RKO (cell line): ENCODE measurements at regions not wholly inside any gene's neighbourhood (a gene's known extent, or its start where the extent isn't known, plus 50 kb on each side); places are given as distances from the start of the nearest gene placed in this dataset.

Experiments
- DNase-seq: peaks from one replicate; pipeline ENCODE4 v3.0.0-alpha.2; 2016; ENCODE audit warnings: low spot score

DNA sequence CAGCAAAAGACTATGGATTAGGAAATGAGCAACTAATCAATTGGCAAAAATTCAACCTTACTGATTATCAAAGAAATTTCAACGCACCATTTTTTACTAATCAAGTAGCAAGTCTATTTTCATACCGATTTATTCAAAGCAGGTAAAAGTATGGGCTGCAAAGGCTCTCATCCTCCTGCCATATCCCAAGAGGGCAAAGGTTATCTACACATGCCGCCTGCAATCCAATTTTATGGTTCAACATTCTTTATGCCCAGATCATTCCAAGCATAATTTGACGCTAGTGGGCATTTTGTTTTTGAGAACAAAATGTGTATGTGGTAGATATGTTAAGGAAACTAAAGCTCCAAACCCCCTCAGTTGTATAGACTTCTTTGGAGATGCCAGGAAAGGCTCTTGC is 270.6 kb downstream of the MAF start:
- no peak for DNase-seq

DNA sequence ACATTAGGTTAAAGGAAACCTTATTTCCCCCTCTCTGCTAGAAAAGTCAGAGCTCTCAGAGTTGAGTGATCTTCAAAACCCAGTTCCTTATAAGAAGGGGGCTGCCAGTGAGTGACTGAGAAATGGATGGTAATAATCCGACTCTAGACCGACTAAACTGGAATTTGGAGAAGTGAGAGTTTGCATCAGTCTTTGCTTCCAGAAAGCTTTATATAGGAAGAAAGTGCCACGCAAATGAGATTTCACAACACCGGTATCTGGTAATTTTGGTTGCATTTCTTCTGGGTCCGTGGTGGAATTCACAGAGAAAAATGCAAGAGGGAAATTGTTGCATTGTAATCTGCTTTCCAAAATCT is 271.4 kb downstream of the MAF start:
- no peak for DNase-seq

- DNase-seq, result no peak
These were observed 272.0 kb downstream of the MAF start for GRCh38 chr16:79328402-79329165.

DNA sequence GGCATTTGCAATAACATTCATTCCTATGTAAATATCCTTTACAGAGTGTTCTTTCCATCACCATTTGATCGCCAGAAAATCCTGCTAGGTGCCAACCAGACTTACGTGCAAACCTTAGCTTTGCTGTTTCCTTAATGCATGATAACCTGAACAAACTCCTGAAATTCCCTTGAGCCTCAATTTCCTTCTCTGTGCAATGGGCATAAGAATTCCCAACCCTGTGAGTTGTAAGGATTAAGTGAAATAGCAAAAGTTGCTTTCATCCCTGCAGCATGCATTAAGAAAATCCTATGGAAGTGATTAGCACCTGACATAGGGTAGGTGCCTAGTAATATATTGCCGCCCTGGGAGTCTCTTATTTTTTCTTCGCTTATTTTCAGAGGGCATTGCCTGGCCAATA is 272.7 kb downstream of the MAF start:
- no peak for DNase-seq

DNA sequence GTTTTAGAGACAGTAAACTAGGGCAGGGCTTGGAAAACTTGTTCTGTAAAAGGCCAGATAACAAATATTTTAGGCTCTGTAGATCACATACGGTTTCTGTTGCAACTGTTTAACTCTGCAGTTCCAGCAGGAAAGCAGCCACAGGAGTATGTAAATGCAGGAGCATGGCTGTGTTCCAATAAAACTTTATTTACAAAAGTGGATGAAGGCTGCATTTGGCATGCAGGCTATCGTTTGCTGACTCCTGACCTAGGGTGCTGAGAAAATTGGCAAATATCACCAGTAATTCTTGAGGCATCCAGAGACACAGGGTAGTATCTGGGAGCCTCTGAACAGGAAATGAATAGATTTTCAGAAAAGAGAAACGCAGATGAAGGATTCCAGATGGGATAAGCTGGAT is 274.0 kb downstream of the MAF start:
- DNase-seq, result no peak

GRCh38 chr16:79325226-79325945 is 275.2 kb downstream of the MAF start:
- no peak for DNase-seq

DNA sequence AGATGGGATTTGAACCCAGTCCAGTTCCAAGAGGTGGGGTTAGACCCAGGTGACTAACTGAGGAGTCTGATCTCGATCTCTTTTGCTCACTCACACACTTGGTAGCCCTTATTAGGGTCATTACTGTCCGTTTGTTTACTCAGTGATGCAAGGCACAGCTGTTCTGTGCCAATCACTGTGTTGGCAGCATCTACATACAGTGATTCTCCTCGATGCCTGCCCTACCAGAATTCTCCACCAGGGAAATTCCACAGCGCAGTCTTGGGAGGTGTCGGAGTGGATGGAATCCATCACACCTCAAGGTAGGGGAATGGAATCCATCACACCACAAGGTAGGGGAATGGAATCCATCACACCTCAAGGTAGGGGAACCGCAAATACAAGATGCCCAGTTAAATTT is 279.6 kb downstream of the MAF start:
- no peak for DNase-seq

DNA sequence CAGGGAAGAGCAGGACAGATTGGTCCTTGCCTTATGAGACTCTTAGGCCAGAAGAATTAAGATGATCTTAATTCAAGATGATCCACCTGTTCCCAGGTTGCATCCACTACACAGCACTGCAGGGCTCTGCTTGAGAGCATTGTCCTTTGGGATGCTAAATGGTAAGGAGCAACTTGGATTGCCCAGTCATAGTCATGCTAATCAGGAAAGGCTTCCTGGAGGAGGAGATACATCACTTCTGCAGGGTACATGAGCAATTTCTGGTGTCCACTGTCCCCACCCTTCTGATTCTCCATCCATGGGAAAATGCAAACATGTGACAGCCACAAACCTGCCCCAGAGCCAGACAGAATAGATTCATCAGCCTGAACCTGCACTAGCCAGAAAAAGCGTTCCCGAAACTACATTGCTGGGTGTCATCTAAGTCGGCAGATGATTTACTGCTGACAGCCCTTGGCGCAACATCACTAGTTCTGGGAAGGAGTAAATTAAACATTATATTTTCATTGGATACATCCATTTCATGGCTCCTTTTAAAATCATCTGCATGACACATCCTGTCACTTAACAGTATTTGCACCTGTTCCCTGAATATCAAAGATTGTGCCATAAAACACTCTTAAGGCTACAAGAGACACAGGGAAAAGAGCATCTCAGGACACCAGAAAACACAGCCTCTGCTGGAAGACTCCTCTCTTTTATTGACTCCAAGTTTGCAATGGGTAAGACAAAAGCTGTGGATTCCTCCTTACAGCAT is 282.2 kb downstream of the MAF start:
- DNase-seq, result no peak

DNA sequence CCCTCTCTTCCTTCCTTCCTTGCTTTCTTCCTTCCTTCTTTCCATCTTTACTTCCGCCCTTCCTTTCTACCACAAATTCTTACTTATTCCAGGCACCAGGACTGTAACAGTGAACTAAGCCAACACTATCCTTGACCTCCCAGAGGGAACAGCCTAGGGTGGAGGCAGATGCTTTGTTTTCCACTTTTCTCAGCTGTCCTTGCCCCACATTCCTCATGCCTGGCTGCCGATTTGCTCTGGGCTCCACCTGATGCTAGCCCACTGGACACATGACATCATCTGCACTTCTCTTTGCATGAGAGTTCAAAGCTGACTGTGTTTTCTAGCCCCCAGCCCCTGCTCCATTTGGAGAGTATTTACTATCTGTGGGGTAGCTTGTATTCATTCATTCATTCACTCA is 283.0 kb downstream of the MAF start:
- no peak for DNase-seq

- DNase-seq, result no peak
These were observed 283.5 kb downstream of the MAF start for GRCh38 chr16:79317026-79317425.

GRCh38 chr16:79316004-79316458 is 284.5 kb downstream of the MAF start:
- DNase-seq, result no peak

DNA sequence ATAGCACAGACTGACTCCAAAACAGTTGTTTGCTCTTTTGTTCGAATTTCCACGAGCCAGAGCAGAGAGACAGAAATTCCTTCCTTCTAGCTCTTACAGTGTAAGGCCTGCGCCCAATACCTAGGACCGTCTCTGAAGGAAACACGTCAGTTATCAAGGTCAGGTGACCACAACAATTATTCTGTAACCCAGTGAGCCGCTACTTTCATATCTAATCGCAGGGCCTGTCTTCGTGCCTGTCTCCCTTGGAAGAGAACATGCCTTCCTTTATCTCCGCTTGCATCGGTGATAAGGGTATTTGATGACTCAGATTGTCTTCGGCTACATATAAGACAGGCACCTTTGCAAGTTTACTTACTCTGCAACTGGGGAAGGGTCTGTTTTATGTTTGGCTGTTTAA is 288.0 kb downstream of the MAF start:
- DNase-seq, result no peak

DNA sequence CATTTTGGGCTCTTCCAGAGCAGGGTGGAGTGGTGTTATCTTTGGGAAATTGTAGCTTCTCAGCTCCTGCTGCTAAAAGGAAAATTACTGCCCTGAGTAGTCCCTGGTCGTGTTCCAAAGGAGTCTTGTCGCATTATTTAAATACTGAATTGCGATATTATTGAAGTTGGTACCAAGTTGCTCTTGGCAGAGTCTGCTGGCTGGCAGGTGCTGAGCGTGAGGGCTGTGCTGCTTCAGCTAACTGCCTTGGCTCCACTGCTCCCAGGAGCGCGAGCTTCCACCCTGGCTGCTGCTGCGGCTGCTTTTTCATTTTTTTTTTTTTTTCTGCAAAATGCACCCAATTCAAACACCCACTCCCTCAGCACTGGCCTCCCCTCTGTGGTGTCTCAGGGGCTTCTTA is 289.8 kb downstream of the MAF start:
- no peak for DNase-seq

DNA sequence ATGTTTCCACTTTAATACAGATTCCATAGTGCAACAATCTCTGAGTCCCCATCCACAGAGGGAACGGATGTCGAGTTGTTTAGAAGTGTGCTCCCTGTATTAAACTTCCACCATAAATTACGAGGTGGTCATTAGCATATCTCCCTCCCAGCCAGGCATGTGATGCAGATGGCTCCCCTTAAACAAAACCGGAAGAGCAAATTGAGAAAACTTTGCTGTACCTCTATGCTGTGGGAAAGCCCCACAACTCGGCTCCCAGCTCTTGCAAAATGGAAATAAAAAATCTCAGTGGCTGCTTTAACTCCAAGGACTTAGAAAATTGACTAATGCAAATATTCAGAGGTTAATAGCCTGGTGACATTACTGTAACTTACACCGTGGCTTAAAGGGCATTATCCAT is 290.9 kb downstream of the MAF start:
- no peak for DNase-seq

DNA sequence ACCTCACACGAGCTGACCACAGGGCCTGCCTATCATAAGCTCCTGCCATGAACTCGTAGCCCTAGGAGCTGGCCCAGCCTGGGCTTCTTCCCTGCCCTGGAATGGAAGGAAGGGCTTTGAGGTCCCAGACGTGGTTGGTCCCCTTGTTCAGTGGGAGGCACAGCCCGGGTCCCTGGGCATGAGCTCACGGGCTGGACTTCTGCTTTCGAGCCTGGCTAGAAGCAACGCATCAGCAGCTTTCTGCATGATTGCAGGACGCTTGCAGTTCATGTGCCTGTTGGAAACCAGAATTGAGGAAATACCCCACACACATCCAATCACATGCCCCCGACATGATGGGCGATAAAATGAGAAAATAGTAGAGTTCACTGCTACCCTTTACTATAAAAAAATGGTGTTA is 293.3 kb downstream of the MAF start:
- no peak for DNase-seq

- no peak for DNase-seq
These were observed 295.5 kb downstream of the MAF start for GRCh38 chr16:79305074-79305473.

DNA sequence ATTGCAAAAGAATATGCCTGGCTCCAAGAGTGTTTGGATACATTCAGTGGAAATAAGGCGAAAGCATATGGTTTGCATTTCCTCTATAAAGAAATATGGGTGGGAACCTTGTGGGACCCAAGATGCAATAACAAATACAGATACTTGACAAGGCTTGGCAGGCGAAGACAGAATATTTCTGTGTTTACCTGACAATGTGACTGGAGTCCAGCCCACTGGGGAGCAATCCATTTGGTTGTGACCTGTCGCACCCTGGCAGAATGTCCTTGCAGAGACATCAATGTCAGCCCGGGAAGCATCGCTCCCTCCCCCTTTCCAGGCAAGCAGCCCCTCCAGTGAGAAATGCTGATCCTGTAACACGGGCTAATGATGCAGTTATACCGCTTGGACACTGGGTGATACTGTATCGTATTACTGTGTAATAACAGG is 296.6 kb downstream of the MAF start:
- no peak for DNase-seq

GRCh38 chr16:79303206-79303605 is 297.3 kb downstream of the MAF start:
- DNase-seq, result no peak

DNA sequence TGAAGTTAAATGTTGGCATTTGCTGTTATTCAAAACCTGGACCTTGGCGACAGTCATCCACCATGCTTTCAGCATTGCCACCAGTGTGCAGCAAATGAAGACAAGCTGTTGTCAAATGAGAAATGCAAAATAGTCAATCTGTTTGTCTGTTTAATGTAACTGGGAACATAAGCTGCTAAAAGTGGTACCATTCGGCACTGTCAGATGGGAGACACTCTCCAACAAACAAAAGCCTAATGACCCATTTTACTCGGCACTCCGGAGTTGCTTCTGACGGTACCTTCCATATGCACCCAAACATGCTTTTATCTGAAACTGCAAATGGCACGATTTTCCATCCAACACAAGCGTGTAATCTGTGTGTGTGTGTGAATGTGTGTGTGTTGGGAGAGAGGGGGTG is 297.8 kb downstream of the MAF start:
- no peak for DNase-seq

- DNase-seq, result no peak
These were observed 299.5 kb downstream of the MAF start for GRCh38 chr16:79301051-79301450.

GRCh38 chr16:79298894-79299799 is 301.4 kb downstream of the MAF start:
- no peak for DNase-seq

DNA sequence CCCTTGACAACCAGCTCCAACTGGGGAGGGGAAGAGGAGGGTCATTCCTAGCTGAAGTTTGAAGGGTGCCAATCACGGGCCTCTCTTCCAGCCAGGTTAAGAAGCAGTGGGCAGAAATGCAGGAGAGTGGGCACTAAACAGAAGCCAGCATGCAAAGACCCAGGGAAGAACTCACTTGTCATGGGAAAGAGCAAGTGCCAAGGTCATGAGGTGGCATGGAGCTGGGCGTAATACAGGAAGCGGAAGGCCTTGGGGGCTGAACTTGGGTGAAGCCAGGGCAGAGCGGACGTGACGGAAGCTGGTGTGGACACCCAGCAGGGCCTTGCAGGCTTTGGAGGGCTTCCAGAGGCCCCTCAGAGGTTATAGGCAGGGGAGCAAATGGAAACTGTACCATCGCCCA is 302.1 kb downstream of the MAF start:
- no peak for DNase-seq
